Epithelial cell of esophagus (primary cell): ENCODE measurements at regions not wholly inside any gene's neighbourhood (a gene's known extent, or its start where the extent isn't known, plus 50 kb on each side); places are given as distances from the start of the nearest gene placed in this dataset.
"Not testable (repeated sequence)": the region's sequence is repeated elsewhere in the genome, so short reads cannot be mapped to it uniquely, and the experiment has no call there.

ENCODE experiments used
- DNase-seq: peaks from one replicate; pipeline ENCODE4 v3.0.0; 2010; ENCODE audit warnings: low read depth
- H3K4me3 ChIP-seq: 2 replicates; pipeline ENCODE4 v1.5.1; 2011; ENCODE audit warnings: mild to moderate bottlenecking, low read length, control low read depth

DNA sequence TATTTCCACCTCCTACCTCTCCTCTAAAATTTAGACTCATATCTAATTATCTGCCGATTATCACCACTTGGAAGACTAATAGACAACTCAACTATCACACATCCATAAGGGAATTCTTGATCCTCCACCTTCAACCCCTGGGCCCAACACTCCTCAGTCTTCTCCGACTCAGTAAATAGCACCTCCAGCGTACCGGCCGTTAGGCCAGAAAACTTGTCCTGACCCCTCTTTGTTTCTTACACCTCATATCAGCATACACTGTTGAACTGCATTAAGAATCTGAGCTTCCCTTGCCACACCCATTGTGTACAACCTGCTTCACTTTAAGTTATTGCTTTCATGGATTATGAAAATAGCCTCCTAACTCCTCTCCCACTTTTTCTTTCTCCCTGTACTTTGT lies 5274.0 kb upstream of the TPTE start:
- not testable (repeated sequence) for DNase-seq, H3K4me3 ChIP-seq

DNA sequence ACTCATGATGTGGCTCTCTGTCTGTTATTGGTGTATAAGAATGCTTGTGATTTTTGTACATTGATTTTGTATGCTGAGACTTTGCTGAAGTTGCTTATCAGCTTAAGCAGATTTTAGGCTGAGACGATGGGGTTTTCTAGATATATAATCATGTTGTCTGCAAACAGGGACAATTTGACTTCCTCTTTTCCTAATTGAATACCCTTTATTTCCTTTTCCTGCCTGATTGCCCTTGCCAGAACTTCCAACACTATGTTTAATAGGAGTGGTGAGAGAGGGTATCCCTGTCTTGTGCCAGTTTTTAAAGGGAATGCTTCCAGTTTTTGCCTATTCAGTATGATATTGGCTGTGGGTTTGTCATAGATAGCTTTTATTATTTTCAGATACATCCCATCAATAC lies 5271.3 kb upstream of the TPTE start:
- not testable (repeated sequence) for DNase-seq

DNA sequence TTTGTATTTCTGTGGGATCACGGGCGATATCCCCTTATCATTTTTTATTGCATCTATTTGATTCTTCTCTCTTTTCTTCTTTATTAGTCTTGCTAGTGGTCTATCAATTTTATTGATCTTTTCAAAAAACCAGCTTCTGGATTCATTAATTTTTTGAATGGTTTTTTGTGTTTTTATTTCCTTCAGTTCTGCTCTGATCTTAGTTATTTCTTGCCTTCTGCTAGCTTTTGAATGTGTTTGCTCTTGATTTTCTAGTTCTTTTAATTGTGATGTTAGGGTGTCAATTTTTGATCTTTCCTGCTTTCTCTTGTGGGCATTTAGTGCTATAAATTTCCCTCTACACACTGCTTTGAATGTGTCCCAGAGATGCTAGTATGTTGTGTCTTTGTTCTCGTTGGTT lies 5270.2 kb upstream of the TPTE start:
- DNase-seq = not testable (repeated sequence)

More for the DNA sequence above, 5271.3 kb upstream of the TPTE start:
- not testable (repeated sequence) for H3K4me3 ChIP-seq

DNA sequence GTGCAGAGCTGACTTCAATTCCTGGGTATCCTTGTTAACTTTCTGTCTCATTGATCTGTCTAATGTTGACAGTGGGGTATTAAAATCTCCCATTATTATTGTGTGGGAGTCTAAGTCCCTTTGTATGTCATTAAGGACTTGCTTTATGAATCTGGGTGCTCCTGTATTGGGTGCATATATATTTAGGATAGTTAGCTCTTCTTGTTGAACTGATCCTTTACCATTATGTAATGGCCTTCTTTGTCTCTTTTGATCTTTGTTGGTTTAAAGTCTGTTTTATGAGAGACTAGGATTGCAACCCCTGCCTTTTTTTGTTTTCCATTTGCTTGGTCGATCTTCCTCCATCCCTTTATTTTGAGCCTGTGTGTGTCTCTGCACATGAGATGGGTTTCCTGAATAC lies 5269.5 kb upstream of the TPTE start:
- H3K4me3 ChIP-seq, DNase-seq: not testable (repeated sequence)

More for the DNA sequence above, 5270.2 kb upstream of the TPTE start:
- not testable (repeated sequence) for H3K4me3 ChIP-seq
